GM18505 (cell line): ENCODE measurements at regions not wholly inside any gene's neighbourhood (a gene's known extent, or its start where the extent isn't known, plus 50 kb on each side); places are given as distances from the start of the nearest gene placed in this dataset.
"Not testable (repeated sequence)": the region's sequence is repeated elsewhere in the genome, so short reads cannot be mapped to it uniquely, and the experiment has no call there.

ENCODE experiments used
- ATAC-seq: cut with Tn5 transposase; IDR thresholded peaks from one replicate; pipeline ENCODE4 v1.9.1; 2021; ENCODE audit not compliant: unreplicated experiment
- POLR2A ChIP-seq: IDR thresholded peaks from 4 replicates; pipeline ENCODE4 v1.6.1; 2011; ENCODE audit warnings: borderline replicate concordance; ENCODE audit not compliant: insufficient read depth, insufficient read length; ENCODE audit errors: extremely low read depth

DNA sequence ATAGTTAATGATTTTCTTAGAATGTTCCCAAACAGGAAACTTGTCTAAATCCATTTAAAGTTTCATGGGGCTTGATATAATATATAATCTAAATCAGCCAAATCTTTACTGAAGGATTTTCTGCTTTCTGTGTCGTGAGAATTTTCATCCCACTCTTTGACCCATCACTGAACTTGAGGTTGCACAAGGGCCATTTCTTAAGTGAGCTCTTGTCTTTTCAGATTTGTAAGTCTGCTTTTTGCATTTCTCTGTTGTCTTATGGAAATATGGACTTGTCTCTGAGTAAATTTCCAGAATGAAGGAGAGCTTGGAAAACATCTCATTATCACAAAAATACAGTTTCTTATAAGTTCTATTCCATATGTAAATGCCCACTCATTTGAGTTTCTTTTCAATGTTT is 149.2 kb upstream of the ARRDC3 start:
- TF ChIP-seq POLR2A = no peak
- no peak for ATAC-seq

DNA sequence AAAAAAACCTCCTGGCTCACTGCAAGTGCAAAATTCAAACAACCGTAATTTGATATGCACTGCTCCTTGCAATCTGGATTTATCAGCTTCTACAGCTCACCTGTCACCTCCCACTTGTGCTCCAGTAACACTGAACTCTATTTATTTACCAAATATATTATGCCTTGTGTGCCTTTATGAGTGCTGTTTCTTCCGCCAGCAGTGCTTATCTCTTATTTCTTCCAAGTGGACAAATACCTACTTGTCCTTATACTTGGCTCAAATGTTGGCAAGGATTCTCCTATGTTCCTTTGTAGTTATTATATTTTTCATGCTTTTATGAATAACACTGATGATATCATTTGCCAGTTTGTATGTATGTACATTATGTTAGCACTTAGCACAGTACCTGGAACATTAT is 145.7 kb upstream of the ARRDC3 start:
- ATAC-seq = no peak

DNA sequence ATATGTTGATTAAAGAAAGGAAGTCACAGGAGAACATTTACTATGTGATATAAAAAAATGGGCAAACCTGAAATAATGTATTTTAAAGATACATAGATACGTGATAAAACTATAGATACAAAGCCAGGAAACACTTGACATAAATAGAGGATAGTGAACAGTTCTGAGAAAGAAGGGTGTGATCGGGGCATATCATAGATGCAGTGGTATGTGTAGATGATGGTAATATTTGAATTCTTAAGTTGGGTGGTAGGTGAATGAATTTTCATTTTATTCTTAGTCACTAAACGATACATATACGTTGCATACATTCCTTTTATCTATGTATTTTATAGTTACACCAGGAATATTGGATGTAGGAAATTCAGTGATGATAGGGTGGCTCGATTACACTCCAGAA is 138.7 kb upstream of the ARRDC3 start:
- no peak for ATAC-seq
- TF ChIP-seq POLR2A = no peak

More for the DNA sequence above, 145.7 kb upstream of the ARRDC3 start:
- no peak for TF ChIP-seq POLR2A

DNA sequence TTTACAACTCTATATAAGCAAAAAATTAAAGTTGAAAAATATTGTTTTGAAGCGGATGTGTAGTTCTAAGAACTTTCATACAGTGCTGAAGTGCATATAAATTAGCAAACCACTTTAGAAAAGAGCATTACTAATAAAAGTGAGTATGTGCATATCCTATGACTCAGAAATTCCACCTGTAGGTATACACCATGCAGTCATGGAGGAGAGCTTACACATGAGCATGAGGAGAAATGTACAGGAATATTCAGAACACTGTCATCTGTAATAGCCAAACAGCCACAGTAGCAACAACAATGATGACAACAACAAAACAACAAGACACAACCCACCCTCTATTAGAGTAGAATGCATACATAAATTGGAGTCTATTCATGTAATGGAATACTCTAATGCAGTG is 138.2 kb upstream of the ARRDC3 start:
- no peak for ATAC-seq
- no peak for TF ChIP-seq POLR2A

DNA sequence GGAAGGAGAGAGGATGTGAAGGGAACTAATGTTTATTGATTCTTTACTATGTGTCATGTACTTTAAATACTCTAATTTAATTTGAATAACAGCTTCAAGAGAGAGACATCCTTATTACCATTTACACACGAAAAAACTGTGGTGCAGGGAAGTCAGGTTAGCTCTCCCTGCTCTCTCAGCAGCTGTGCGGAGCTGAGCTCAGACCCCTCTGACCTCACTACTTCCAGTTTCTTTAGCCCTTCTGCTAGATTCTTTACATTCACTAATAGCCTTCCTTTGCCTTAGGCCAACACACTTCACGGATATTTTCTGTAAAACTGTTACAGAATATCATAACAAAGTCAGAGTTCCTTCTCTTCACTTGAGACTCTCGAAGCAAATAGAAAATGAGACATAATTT is 131.3 kb upstream of the ARRDC3 start:
- no peak for ATAC-seq
- TF ChIP-seq POLR2A = no peak

DNA sequence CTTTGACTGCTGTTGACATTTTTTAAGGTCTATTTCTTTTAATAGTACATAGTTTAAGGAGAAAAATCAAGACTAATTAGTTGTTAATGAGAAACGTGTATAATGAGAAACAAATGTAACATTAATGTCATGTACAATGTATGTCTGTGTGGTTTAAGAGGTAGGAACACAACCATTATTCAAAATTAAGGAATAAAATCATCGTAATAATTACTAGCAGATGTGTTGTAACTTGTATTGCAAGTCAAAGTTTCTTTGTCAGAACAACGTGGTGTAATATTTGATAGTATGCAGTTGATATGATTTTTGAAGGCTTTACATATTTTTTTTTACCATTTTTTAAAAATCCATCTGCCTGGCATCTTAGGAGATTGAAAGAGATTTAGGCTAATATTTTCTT is 120.2 kb upstream of the ARRDC3 start:
- ATAC-seq = no peak
- no peak for TF ChIP-seq POLR2A

DNA sequence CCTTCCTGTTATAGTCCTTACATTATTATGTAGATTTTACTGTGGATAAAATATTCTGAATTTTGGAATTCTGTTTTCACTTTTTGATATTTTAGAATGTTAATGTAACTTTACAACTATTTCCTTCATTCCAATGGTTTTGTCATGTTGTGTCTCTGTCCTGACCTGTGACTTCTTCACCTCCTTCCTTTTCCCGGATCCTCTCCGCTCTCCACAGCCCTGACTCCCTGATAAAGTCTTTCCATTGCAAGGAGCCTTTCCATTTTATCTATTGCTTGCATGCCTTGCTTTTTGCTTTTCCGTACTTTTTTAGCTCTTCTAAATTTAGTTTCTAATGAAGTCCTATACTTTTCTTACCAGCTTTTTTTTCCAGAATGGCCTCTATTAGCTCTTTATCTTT is 117.6 kb upstream of the ARRDC3 start:
- TF ChIP-seq POLR2A = no peak
- no peak for ATAC-seq

DNA sequence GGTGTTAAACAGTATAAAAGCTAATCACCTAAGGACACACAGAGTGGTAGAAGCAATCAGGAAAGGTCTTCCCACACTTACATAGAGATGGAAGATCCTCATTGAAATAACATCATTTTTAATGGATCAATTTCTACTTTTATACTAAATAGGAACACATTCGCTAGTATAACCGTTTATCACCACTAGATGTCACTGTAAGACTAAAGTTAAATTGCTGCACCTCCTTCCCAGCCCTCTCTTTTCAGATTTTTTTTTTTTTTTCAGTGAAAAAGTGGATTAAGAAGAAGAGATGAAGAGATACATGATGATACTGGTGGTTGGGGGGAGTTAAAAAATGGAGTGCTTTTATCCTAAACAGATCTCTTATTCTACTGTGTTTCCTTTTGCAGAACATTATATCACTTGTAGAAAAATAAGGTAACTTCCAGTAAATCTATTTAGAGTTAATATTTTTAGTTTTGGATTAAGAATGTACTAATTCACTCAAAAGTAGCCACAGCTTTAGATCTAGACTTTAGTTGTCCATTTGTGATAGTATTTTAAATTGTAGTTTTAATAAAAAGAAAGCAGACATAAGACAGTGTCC is 116.9 kb upstream of the ARRDC3 start:
- TF ChIP-seq POLR2A = no peak
- ATAC-seq = peak; percentile 67

DNA sequence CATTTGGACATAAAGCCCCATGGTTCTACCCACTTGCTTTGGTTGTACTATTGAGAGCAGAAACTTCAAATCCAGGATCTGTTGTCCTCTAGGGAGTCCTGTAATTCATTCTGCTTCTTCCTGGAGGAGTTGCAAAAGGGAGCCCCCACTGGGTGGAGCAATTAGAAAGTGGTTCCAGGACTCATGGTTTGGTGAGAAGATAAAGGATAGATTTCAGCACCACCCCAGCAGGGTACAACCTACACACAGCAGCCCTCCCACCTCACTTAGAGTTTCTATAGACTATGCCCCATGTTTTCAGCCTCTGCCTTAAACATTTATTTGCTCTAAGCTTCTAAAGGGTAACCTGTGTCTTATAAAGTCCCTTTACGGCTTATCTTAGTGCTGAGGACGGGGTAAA is 112.6 kb upstream of the ARRDC3 start:
- TF ChIP-seq POLR2A = no peak
- ATAC-seq = no peak

DNA sequence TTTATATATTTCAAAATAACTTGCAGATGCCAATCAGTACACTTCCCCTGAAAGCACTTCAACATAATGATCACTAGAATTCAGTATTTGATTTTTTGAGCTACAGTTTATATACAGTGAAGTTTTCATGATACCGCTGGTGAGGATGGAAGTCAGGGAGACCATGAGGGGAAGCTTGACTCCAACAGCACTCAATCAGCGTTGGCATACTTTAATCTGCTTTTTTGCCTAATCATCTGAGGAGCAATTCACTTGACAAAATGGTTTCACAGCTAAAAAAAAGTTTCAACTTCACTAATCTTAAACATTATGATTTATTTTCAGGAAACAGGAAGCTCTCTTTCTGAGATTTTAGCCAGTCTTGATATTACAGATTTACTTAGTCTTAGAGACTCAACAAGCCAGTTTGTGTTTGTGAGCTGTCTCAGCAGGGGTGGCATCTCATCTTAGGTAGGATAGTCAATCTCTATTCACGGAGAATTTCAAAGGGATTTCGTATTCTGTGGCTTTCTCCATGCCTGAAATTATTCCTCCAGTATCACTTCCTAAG is 111.4 kb upstream of the ARRDC3 start:
- ATAC-seq = no peak
- no peak for TF ChIP-seq POLR2A

DNA sequence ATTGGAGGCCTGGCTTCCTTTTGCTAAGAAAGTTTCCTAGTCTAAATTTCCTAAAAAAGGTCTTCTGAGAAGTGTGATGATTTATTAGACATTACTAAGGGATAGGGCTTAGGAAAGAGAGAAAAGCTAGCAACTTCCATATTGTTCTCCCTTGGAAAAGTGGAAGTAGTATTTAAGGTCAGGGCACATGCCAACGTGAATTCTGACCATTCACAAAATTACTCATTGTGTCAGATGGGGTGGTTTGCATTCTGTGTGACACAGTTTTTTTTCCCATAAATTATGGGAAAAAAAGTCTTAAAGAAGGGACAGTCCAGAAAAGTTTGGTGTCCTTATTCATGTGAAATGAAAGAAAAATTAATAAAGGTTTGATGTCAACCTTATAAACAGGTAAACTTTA is 110.0 kb upstream of the ARRDC3 start:
- no peak for TF ChIP-seq POLR2A
- ATAC-seq = no peak

DNA sequence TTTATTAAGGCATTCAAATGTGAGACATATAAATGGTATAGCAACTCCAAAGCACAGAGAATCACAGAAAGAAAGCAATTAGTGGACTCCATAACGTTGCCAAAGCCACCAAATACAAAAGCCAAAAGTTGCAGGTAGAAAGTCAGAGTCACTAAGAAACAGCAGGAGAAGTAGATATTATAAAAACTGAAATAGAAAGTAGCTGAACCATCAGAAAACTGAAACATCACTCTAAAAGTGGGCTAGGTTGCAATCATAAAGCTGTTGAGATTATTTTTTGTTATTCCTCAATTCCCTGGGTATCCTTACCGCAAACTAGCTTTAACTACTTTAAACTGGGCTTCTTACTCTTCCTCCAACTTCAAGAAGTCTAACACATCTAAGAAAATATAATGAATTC is 108.1 kb upstream of the ARRDC3 start:
- TF ChIP-seq POLR2A = no peak
- no peak for ATAC-seq

DNA sequence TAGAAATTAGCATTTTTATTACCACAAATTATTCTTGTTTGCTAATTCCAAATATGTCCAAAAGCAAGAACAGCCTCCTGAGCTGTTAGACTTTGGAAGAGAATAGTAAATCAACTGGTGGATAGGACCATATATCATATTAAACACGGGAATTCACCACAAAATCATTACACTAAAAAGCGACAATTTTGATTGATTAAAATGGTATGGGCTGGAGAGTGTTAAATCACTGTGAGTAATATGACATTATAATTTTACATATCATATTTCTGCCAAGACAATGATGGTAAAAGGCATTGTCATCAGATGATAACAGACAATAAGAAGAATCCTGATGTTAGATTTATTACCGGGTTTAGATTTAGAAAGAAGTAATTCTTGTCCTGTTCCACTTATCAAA is 107.2 kb upstream of the ARRDC3 start:
- TF ChIP-seq POLR2A = no peak
- ATAC-seq = no peak

DNA sequence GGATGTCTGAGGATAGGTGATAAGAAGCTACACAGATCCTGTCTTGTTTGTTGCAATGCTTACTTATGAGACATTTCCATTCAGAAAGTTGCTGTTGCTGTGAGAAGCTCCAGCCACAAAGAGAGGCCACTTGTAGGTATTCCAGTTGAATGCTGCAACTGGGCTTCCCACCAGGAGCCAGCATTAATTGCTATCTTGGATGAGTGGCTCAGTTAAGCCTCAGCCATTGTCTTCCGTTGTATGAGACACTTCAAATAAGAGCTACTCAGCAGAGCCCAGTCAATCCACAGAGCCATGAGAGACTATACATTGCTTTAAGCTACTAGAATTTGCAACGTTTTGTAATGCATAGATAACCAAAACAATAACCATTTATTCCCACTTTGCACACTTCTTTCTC is 104.3 kb upstream of the ARRDC3 start:
- no peak for TF ChIP-seq POLR2A
- no peak for ATAC-seq

DNA sequence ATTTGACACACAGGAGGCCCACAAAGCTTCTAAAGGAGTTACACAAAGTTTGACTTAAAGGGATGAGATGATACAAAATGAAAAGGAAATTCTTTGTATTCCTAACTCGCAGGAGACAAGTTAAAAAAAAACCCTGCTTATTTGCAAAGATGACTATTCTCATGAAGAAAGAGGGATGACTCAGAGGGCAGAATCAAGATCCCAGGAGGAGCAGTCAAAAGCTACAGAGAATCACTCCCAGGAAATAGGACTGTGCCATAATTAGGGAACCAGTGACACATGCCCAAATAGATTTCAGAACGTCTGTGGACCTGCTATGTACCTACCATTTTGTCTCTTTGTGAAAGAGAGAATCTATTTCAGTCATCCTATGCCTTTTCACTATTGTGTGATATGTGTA is 103.5 kb upstream of the ARRDC3 start:
- no peak for TF ChIP-seq POLR2A
- ATAC-seq = no peak

DNA sequence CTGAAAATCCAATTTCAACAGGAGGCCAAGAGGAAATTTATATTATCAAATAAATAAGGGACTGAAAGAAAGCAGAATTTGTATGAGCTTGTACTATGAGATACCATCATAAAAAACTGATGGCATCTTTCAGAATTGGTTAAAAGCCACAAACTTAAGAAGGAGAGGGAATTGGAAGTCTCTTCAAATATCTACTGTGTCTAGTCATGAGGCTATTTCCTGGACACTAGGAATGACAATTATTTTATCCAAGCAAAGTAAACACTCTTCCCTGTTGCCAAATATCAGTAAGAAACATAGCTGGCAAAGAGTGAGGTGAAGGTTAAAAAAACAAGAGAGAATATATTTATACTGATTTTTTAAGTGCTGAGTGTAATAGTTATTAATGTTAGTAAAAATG is 101.5 kb upstream of the ARRDC3 start:
- no peak for ATAC-seq
- no peak for TF ChIP-seq POLR2A

DNA sequence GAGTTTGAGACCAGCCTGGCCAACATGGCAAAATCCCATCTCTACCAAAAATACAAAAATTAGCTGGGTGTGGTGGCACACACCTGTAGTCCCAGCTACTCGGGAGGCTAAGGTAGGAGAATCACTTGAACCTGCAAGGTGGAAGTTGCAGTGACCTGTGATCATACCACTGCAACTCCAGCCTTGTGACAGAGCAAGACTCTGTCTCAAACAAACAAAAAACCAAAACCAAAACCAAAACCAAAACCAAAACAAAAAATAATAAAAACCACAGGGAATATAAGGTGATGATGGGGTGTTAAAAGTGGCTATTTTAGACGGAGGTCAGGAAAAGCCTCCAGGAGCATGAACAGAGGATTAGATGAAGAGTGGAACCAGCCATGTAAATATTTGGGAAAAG is 96.3 kb upstream of the ARRDC3 start:
- ATAC-seq = not testable (repeated sequence)
